ENCODE measurements at regions not wholly inside any gene's neighbourhood (a gene's known extent, or its start where the extent isn't known, plus 50 kb on each side); places are given as distances from the start of the nearest gene placed in this dataset.

- peak in 1 of 6 donors; percentile 18 for DNase-seq (ENCODE audit: low read depth in 4 of 6, low spot score in 6 of 6)
- Histone ChIP-seq H3K4me1 (ENCODE audit: control insufficient read depth, insufficient read depth, low read length) (peaks cover 26% of the 10 kb centered on the region), H3K4me3 (ENCODE audit: low read depth, low read length) (peak overlapping the region; percentile 20), H3K27ac (ENCODE audit: low read depth, low read length) (peak overlapping the region; percentile 86), H3K36me3 (ENCODE audit: control insufficient read depth, insufficient read depth, low read length) (no peaks in the 10 kb centered on the region), H3K27me3 (ENCODE audit: control insufficient read depth, insufficient read depth, low read length) (peaks cover 6% of the 10 kb centered on the region), H3K9me3 (ENCODE audit: control insufficient read depth, insufficient read depth, low read length) (no peaks in the 10 kb centered on the region)
- WGBS (ENCODE audit: insufficient coverage), result 54% methylated on average over 3 of the region's 5 CpGs
These were observed 608.9 kb upstream of the SALL1 start for GRCh38 chr16:51759999-51760398.

- peak overlapping the region; percentile 86 for H3K27ac ChIP-seq (ENCODE audit: low read depth, low read length)
- H3K4me1 ChIP-seq (ENCODE audit: control insufficient read depth, insufficient read depth, low read length), result peaks cover 29% of the 10 kb centered on the region
- no peaks in the 10 kb centered on the region for H3K9me3 ChIP-seq (ENCODE audit: control insufficient read depth, insufficient read depth, low read length)
- WGBS (ENCODE audit: insufficient coverage), result 38% methylated on average over 2 of the region's 4 CpGs
- H3K27me3 ChIP-seq (ENCODE audit: control insufficient read depth, insufficient read depth, low read length), result peaks cover 6% of the 10 kb centered on the region
- no peak overlapping the region for H3K4me3 ChIP-seq (ENCODE audit: low read depth, low read length)
- peak in 2 of 6 donors; percentile 24 to 35 for DNase-seq (ENCODE audit: low read depth in 4 of 6, low spot score in 6 of 6)
- H3K36me3 ChIP-seq (ENCODE audit: control insufficient read depth, insufficient read depth, low read length), result no peaks in the 10 kb centered on the region
These were observed 608.3 kb upstream of the SALL1 start for GRCh38 chr16:51759329-51759728.

- Histone ChIP-seq H3K27ac (ENCODE audit: low read depth, low read length) (no peak overlapping the region), H3K9me3 (ENCODE audit: control insufficient read depth, insufficient read depth, low read length) (no peaks in the 10 kb centered on the region), H3K4me3 (ENCODE audit: low read depth, low read length) (no peak overlapping the region), H3K36me3 (ENCODE audit: control insufficient read depth, insufficient read depth, low read length) (no peaks in the 10 kb centered on the region), H3K27me3 (ENCODE audit: control insufficient read depth, insufficient read depth, low read length) (peaks cover 6% of the 10 kb centered on the region), H3K4me1 (ENCODE audit: control insufficient read depth, insufficient read depth, low read length) (peaks cover 25% of the 10 kb centered on the region)
- WGBS (ENCODE audit: insufficient coverage), result no CpG with 5 or more reads among the region's 2 CpGs
- no peak for DNase-seq (ENCODE audit: low read depth in 4 of 6, low spot score in 6 of 6)
These were observed 606.9 kb upstream of the SALL1 start for GRCh38 chr16:51757921-51758479.

- peaks cover 6% of the 10 kb centered on the region for H3K27me3 ChIP-seq (ENCODE audit: control insufficient read depth, insufficient read depth, low read length)
- no CpG with 5 or more reads among the region's 6 CpGs for WGBS (ENCODE audit: insufficient coverage)
- H3K36me3 ChIP-seq (ENCODE audit: control insufficient read depth, insufficient read depth, low read length), result no peaks in the 10 kb centered on the region
- peaks cover 23% of the 10 kb centered on the region for H3K4me1 ChIP-seq (ENCODE audit: control insufficient read depth, insufficient read depth, low read length)
- no peak for DNase-seq (ENCODE audit: low read depth in 4 of 6, low spot score in 6 of 6)
- H3K9me3 ChIP-seq (ENCODE audit: control insufficient read depth, insufficient read depth, low read length), result no peaks in the 10 kb centered on the region
- no peak overlapping the region for H3K4me3 ChIP-seq (ENCODE audit: low read depth, low read length)
- H3K27ac ChIP-seq (ENCODE audit: low read depth, low read length), result peak overlapping the region; percentile 53
These were observed 606.4 kb upstream of the SALL1 start for GRCh38 chr16:51757505-51757904.

GRCh38 chr16:51757124-51757470, 606.0 kb upstream of the SALL1 start:
- H3K4me3 ChIP-seq (ENCODE audit: low read depth, low read length), result no peak overlapping the region
- H3K36me3 ChIP-seq (ENCODE audit: control insufficient read depth, insufficient read depth, low read length), result no peaks in the 10 kb centered on the region
- WGBS (ENCODE audit: insufficient coverage), result 86% methylated on average over 7 of the region's 7 CpGs
- H3K27me3 ChIP-seq (ENCODE audit: control insufficient read depth, insufficient read depth, low read length), result peaks cover 6% of the 10 kb centered on the region
- H3K9me3 ChIP-seq (ENCODE audit: control insufficient read depth, insufficient read depth, low read length), result no peaks in the 10 kb centered on the region
- no peak for DNase-seq (ENCODE audit: low read depth in 4 of 6, low spot score in 6 of 6)
- H3K27ac ChIP-seq (ENCODE audit: low read depth, low read length), result peak overlapping the region; percentile 53
- peaks cover 19% of the 10 kb centered on the region for H3K4me1 ChIP-seq (ENCODE audit: control insufficient read depth, insufficient read depth, low read length)

- DNase-seq (ENCODE audit: low read depth in 4 of 6, low spot score in 6 of 6), result peak in 2 of 6 donors; percentile 43 to 44
- WGBS (ENCODE audit: insufficient coverage), result 32% methylated on average over 11 of the region's 14 CpGs
- Histone ChIP-seq H3K4me1 (ENCODE audit: control insufficient read depth, insufficient read depth, low read length) (peaks cover 18% of the 10 kb centered on the region), H3K9me3 (ENCODE audit: control insufficient read depth, insufficient read depth, low read length) (no peaks in the 10 kb centered on the region), H3K4me3 (ENCODE audit: low read depth, low read length) (peak overlapping the region; percentile 1), H3K27ac (ENCODE audit: low read depth, low read length) (peak overlapping the region; percentile 53), H3K36me3 (ENCODE audit: control insufficient read depth, insufficient read depth, low read length) (no peaks in the 10 kb centered on the region), H3K27me3 (ENCODE audit: control insufficient read depth, insufficient read depth, low read length) (peaks cover 6% of the 10 kb centered on the region)
These were observed 605.5 kb upstream of the SALL1 start for GRCh38 chr16:51756447-51757123.

- Histone ChIP-seq H3K27me3 (ENCODE audit: control insufficient read depth, insufficient read depth, low read length) (peaks cover 1% of the 10 kb centered on the region), H3K27ac (ENCODE audit: low read depth, low read length) (peak overlapping the region; percentile 36), H3K4me1 (ENCODE audit: control insufficient read depth, insufficient read depth, low read length) (peaks cover 18% of the 10 kb centered on the region), H3K9me3 (ENCODE audit: control insufficient read depth, insufficient read depth, low read length) (no peaks in the 10 kb centered on the region), H3K4me3 (ENCODE audit: low read depth, low read length) (no peak overlapping the region), H3K36me3 (ENCODE audit: control insufficient read depth, insufficient read depth, low read length) (no peaks in the 10 kb centered on the region)
- peak in 2 of 6 donors; percentile 30 to 86 for DNase-seq (ENCODE audit: low read depth in 4 of 6, low spot score in 6 of 6)
- WGBS (ENCODE audit: insufficient coverage), result 9% methylated on average over 1 of the region's 4 CpGs
These were observed 604.7 kb upstream of the SALL1 start for GRCh38 chr16:51755577-51756355.

- Histone ChIP-seq H3K4me1 (ENCODE audit: control insufficient read depth, insufficient read depth, low read length) (peaks cover 18% of the 10 kb centered on the region), H3K9me3 (ENCODE audit: control insufficient read depth, insufficient read depth, low read length) (no peaks in the 10 kb centered on the region), H3K27me3 (ENCODE audit: control insufficient read depth, insufficient read depth, low read length) (no peaks in the 10 kb centered on the region), H3K27ac (ENCODE audit: low read depth, low read length) (no peak overlapping the region), H3K4me3 (ENCODE audit: low read depth, low read length) (no peak overlapping the region), H3K36me3 (ENCODE audit: control insufficient read depth, insufficient read depth, low read length) (no peaks in the 10 kb centered on the region)
- peak in 1 of 6 donors; percentile 69 for DNase-seq (ENCODE audit: low read depth in 4 of 6, low spot score in 6 of 6)
- 59% methylated on average over 11 of the region's 12 CpGs for WGBS (ENCODE audit: insufficient coverage)
These were observed 604.0 kb upstream of the SALL1 start for GRCh38 chr16:51755039-51755501.

- peaks cover 14% of the 10 kb centered on the region for H3K4me1 ChIP-seq (ENCODE audit: control insufficient read depth, insufficient read depth, low read length)
- H3K9me3 ChIP-seq (ENCODE audit: control insufficient read depth, insufficient read depth, low read length), result no peaks in the 10 kb centered on the region
- no peak for DNase-seq (ENCODE audit: low read depth in 4 of 6, low spot score in 6 of 6)
These were observed 602.5 kb upstream of the SALL1 start for GRCh38 chr16:51753467-51754127.

More at GRCh38 chr16:51753467-51754127, 602.5 kb upstream of the SALL1 start:
- H3K27me3 ChIP-seq (ENCODE audit: control insufficient read depth, insufficient read depth, low read length), result no peaks in the 10 kb centered on the region
- no peak overlapping the region for H3K4me3 ChIP-seq (ENCODE audit: low read depth, low read length)
- no peak overlapping the region for H3K27ac ChIP-seq (ENCODE audit: low read depth, low read length)
- no CpG with 5 or more reads among the region's 1 CpG for WGBS (ENCODE audit: insufficient coverage)
- H3K36me3 ChIP-seq (ENCODE audit: control insufficient read depth, insufficient read depth, low read length), result no peaks in the 10 kb centered on the region
